ENCODE measurements at regions not wholly inside any gene's neighbourhood (a gene's known extent, or its start where the extent isn't known, plus 50 kb on each side); places are given as distances from the start of the nearest gene placed in this dataset.
A peak's percentile ranks its signal among the peaks of the same experiment; 100 is the strongest.
"Not testable (repeated sequence)": the region's sequence is repeated elsewhere in the genome, so short reads cannot be mapped to it uniquely, and the experiment has no call there.

DNA sequence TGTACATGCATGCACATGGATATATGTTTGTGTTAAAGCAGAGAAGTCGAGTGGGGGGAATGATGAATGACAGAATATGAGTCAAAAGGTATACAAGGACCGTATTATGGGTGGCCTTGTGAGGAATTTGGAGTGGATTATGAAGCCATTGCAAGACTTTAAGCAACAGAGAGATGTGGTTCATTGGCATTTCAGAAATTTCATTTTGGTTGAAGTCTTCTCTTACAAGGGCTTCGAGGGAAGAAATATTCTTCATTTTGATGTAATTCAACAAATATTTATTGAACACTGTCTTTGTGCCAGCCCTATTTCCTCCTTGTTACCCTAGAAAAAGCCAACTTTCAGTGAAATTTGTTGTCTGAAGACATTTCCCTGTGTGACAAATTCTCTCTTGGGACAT, 83.9 kb upstream of the SLCO6A1 start:
- TF ChIP-seq, protein P1, sequence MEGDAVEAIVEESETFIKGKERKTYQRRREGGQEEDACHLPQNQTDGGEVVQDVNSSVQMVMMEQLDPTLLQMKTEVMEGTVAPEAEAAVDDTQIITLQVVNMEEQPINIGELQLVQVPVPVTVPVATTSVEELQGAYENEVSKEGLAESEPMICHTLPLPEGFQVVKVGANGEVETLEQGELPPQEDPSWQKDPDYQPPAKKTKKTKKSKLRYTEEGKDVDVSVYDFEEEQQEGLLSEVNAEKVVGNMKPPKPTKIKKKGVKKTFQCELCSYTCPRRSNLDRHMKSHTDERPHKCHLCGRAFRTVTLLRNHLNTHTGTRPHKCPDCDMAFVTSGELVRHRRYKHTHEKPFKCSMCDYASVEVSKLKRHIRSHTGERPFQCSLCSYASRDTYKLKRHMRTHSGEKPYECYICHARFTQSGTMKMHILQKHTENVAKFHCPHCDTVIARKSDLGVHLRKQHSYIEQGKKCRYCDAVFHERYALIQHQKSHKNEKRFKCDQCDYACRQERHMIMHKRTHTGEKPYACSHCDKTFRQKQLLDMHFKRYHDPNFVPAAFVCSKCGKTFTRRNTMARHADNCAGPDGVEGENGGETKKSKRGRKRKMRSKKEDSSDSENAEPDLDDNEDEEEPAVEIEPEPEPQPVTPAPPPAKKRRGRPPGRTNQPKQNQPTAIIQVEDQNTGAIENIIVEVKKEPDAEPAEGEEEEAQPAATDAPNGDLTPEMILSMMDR (conservative IDR thresholded peaks at IDR 0.05; ENCODE audit: low read depth, low read length) = no peak
- DNase-seq (ENCODE audit: low read depth) = no peak
- H3K4me3 ChIP-seq (ENCODE audit: low read depth, low read length) = no peak overlapping the region

GRCh38 chr5:102583276-102584124, 84.7 kb upstream of the SLCO6A1 start:
- TF ChIP-seq, protein P1 (conservative IDR thresholded peaks at IDR 0.05; ENCODE audit: low read depth, low read length) = peak; percentile 44
- no peak overlapping the region for H3K4me3 ChIP-seq (ENCODE audit: low read depth, low read length)

DNA sequence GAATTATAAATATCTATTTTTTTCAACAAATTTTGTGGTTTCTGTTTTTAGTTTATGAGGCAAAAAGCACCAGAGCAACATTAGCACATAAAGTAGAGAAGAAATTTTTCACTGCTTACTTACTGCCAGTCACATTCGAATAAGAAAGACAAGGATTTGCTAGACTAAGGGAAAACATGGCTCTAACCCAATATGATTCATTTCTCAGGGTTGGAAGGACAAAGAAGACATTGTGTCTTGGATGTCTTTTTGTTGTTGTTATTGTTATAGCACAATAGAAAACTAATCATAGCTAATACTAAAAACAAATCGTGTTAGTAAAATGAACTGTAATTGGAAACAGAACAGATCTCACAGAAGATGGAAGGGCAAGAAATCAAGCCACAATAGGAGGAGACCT, 90.9 kb upstream of the SLCO6A1 start:
- TF ChIP-seq, protein P1 (conservative IDR thresholded peaks at IDR 0.05; ENCODE audit: low read depth, low read length) = no peak
- DNase-seq (ENCODE audit: low read depth) = no peak
- no peak overlapping the region for H3K4me3 ChIP-seq (ENCODE audit: low read depth, low read length)

More at GRCh38 chr5:102583276-102584124, 84.7 kb upstream of the SLCO6A1 start:
- no peak for DNase-seq (ENCODE audit: low read depth)

GRCh38 chr5:102590467-102590866, 91.7 kb upstream of the SLCO6A1 start:
- no peak overlapping the region for H3K4me3 ChIP-seq (ENCODE audit: low read depth, low read length)
- TF ChIP-seq, protein P1 (conservative IDR thresholded peaks at IDR 0.05; ENCODE audit: low read depth, low read length) = no peak
- DNase-seq (ENCODE audit: low read depth) = no peak

- TF ChIP-seq, protein P1 (conservative IDR thresholded peaks at IDR 0.05; ENCODE audit: low read depth, low read length) = no peak
These were observed 92.8 kb upstream of the SLCO6A1 start for GRCh38 chr5:102591650-102592049.

DNA sequence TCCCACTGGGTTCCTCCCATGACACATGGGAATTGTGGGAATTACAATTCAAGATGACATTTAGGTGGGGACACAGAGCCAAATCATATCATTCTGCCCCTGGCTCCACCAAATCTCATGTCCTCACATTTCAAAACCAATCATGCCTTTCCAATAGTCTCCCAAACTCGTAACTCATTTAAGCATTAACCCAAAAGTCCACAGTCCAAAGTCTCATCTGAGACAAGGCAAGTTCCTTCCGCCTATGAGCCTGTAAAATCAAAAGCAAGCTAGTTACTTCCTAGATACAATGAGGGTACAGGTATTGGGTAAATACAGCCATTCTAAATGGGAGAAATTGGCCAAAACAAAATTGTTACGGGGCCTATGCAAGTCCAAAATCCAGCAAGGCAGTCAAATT, 93.8 kb upstream of the SLCO6A1 start:
- DNase-seq (ENCODE audit: low read depth); H3K4me3 ChIP-seq (ENCODE audit: low read depth, low read length): not testable (repeated sequence)

More at GRCh38 chr5:102591650-102592049, 92.8 kb upstream of the SLCO6A1 start:
- H3K4me3 ChIP-seq (ENCODE audit: low read depth, low read length) = no peak overlapping the region
- DNase-seq (ENCODE audit: low read depth) = no peak

GRCh38 chr5:102594192-102594591, 95.4 kb upstream of the SLCO6A1 start:
- no peak for DNase-seq (ENCODE audit: low read depth)
- H3K4me3 ChIP-seq (ENCODE audit: low read depth, low read length) = no peak overlapping the region
- TF ChIP-seq, protein P1 (conservative IDR thresholded peaks at IDR 0.05; ENCODE audit: low read depth, low read length) = no peak

Data from epithelial cell of proximal tubule (primary cell).